GM06990 (cell line): ENCODE measurements at regions not wholly inside any gene's neighbourhood (a gene's known extent, or its start where the extent isn't known, plus 50 kb on each side); places are given as distances from the start of the nearest gene placed in this dataset.
"Not testable (repeated sequence)": the region's sequence is repeated elsewhere in the genome, so short reads cannot be mapped to it uniquely, and the experiment has no call there.

Experiments used
- DNase-seq: peaks from one replicate; pipeline ENCODE4 v3.0.0-alpha.2; 2011; ENCODE audit not compliant: insufficient read length; ENCODE audit errors: extremely low read depth
- H3K27me3 ChIP-seq: replicated peaks from 2 replicates; pipeline ENCODE4 v1.6.0; 2011; ENCODE audit warnings: low read length; ENCODE audit not compliant: control insufficient read depth, insufficient read depth
- H3K36me3 ChIP-seq: 2 replicates; pipeline ENCODE4 v1.5.1; 2011; ENCODE audit warnings: low read length; ENCODE audit not compliant: control insufficient read depth, insufficient read depth
- H3K4me3 ChIP-seq: replicated peaks from 2 replicates; pipeline ENCODE4 v1.5.1; 2011; ENCODE audit warnings: low read depth, mild to moderate bottlenecking, control low read depth, low read length
- TF ChIP-seq, protein P1 (sequence below): IDR thresholded peaks from 2 replicates; pipeline ENCODE4 v1.5.1; 2011; ENCODE audit warnings: low read length, control low read depth, mild to moderate bottlenecking, inconsistent platforms; ENCODE audit not compliant: insufficient read depth, poor library complexity, severe bottlenecking

GRCh38 chrX:99271641-99272040, 1138.4 kb downstream of the PCDH19 start:
- Histone ChIP-seq H3K4me3 (no peak overlapping the region), H3K27me3 (no peaks in the 10 kb centered on the region), H3K36me3 (no peaks in the 10 kb centered on the region)
- TF ChIP-seq, protein P1, sequence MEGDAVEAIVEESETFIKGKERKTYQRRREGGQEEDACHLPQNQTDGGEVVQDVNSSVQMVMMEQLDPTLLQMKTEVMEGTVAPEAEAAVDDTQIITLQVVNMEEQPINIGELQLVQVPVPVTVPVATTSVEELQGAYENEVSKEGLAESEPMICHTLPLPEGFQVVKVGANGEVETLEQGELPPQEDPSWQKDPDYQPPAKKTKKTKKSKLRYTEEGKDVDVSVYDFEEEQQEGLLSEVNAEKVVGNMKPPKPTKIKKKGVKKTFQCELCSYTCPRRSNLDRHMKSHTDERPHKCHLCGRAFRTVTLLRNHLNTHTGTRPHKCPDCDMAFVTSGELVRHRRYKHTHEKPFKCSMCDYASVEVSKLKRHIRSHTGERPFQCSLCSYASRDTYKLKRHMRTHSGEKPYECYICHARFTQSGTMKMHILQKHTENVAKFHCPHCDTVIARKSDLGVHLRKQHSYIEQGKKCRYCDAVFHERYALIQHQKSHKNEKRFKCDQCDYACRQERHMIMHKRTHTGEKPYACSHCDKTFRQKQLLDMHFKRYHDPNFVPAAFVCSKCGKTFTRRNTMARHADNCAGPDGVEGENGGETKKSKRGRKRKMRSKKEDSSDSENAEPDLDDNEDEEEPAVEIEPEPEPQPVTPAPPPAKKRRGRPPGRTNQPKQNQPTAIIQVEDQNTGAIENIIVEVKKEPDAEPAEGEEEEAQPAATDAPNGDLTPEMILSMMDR: no peak
- DNase-seq: no peak

GRCh38 chrX:99266255-99266654, 1143.8 kb downstream of the PCDH19 start:
- no peak for DNase-seq
- TF ChIP-seq, protein P1: no peak
- Histone ChIP-seq H3K27me3 (no peaks in the 10 kb centered on the region), H3K4me3 (no peak overlapping the region), H3K36me3 (no peaks in the 10 kb centered on the region)

DNA sequence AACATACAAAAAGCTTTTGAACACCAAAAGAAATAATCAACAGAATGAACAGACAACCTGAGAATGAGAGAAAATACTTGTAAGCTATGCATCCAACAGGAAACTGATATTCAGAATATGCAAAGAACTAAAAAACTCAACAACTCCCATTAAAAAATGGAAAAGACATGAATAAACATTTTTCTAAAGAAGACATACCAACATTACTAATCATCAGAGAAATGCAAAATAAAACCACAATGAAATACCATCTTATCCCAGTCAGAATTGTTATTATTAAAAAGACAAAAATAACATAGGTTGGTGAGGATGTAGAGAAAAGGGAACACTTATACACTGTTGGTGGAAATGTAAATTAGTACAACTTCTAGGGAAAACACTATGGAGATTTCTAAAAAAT, 1161.9 kb downstream of the PCDH19 start:
- Histone ChIP-seq H3K27me3 (no peaks in the 10 kb centered on the region), H3K36me3 (no peaks in the 10 kb centered on the region), H3K4me3 (no peak overlapping the region)
- TF ChIP-seq, protein P1: no peak
- DNase-seq: no peak

DNA sequence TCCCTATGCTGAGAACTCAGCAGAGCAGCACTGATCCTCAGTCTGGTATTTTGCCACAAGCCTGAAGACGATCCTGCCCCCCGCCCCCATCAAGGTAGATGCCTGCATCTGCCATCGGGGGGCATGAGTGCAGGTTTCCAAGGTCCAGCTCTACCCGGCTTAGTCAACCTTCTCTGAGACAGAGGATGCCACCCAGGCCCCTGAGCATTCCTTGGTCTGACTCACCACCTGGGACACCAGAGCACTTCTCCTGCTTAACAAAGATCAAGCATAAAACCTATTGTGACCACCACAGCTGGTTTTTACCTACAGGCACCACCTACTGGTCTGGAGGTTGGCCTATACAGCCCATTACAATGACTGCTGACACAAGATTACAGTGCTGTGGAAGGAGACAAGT, 1168.1 kb downstream of the PCDH19 start:
- Histone ChIP-seq H3K27me3 (no peaks in the 10 kb centered on the region), H3K36me3 (no peaks in the 10 kb centered on the region), H3K4me3 (no peak overlapping the region)
- TF ChIP-seq, protein P1: no peak
- no peak for DNase-seq

GRCh38 chrX:99234384-99234783, 1175.7 kb downstream of the PCDH19 start:
- DNase-seq, H3K27me3 ChIP-seq, H3K4me3 ChIP-seq, H3K36me3 ChIP-seq: not testable (repeated sequence)

DNA sequence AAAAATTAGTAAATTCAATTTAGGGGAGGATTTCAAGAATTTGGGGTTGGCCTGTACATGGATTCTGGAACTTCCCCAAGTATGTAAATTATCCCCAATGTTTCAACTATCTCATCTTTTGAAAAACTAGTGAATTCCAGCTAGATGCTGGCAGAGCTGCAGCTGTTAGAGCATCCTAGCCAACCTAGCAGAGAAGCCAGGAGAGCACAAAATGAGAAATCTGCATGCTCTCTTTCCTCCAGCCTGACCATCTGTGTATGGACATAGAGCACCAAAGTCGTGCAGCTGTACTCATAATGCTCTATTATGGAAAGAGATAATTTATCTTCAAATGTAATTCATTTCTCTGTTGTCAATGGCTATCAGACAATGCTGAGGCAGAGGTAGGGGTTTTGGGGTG, 1217.7 kb downstream of the PCDH19 start:
- TF ChIP-seq, protein P1: no peak
- H3K36me3 ChIP-seq: no peaks in the 10 kb centered on the region
- DNase-seq: no peak
- no peaks in the 10 kb centered on the region for H3K27me3 ChIP-seq
- H3K4me3 ChIP-seq: no peak overlapping the region
